GM19452 (cell line): ENCODE measurements at regions not wholly inside any gene's neighbourhood (a gene's known extent, or its start where the extent isn't known, plus 50 kb on each side); places are given as distances from the start of the nearest gene placed in this dataset.

Experiments used
- ATAC-seq: cut with Tn5 transposase; IDR thresholded peaks from one replicate; pipeline ENCODE4 v1.9.1; 2021; ENCODE audit not compliant: unreplicated experiment

DNA sequence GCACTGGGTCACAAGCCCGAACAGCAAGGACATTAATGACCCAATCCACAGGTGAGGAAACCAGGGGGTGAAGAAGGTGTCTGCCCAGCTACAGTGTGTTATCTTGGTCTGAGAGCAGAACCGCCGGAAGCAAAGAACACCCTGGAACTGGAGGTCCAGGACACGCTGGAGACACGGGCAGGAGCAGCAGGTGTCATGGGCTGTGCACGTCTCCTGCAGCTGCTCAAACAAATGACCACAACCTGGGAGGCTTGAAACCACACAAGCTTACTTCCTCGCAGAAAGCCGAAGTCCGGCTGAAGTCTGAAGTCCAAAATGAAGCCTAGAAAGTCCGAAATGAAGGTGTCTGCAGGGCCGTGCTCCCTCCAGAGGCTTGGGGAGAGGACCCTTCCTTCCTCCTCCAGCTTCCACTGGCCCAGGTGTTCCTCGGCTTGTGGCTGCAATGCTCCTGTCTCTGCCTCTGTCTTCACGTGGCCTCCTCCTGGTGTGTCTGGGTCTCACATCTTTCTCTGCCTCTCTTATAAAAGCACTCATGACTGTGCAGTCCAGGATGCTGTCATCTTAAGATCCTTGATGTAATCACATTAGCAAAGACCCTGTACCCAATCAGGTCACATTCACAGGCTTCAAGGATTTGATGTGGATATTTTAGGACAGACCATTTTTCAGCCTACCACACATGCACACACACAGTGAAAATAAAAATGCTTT, 351.2 kb downstream of the C16orf95 start:
- no peak for ATAC-seq

DNA sequence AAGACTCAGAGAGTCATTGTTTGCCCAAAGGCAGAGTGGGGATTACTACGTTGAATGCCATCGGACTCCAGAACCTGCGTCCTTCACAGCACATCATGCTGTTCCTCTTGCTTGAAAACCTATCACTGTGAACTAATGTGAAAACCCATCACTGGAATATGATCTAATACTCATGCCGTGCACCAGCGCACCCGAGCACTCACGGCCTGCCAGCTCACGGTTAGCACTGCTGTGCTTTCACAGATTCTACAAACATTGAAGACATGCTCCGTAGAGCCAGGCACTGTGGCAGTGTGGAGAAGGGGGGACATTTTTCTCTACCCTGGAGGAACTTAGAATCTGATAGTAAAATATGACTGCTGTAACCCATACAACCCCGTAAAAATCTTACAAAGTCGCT, 350.4 kb downstream of the C16orf95 start:
- no peak for ATAC-seq

- no peak for ATAC-seq
Measured at GRCh38 chr16:86968866-86969265, 348.3 kb downstream of the C16orf95 start.

DNA sequence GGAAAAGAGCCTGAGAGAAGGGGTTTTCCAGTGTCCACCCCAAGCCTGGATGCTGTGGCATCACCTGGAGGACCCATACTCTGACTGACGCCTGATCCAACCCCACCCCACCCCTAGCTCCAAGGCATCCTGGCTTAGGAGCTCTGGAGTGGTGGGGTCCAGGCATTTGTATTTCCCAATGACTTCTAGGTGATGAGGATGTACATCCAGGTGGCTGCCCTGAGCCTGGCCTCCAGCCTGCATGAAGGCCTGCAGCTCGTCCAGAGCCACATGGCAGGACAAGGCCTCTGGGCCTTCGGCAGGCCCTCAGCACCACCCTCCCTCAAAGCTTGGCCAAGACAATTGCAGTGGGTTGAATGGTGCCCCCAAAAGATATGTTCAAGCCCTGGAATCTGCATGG, 347.5 kb downstream of the C16orf95 start:
- ATAC-seq = no peak

DNA sequence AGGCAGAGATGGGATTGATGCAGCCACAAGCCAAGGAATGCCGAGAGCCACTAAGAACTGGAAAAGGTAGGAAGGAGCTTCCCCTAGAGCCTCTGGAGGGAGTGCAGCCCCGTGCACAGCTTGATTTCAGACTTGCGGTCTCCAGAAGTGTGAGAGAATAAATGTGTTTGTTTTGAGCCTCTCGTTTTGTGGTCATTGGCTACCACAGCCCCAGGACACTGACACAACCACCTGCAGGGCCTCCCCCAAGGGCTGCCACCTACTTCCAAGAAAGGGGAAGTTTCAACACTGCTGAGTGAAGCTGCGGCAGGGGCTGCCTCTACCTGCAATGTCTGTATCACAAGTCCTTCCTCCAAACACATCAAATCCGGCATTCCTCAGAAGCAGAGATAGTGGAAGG, 346.9 kb downstream of the C16orf95 start:
- no peak for ATAC-seq

- no peak for ATAC-seq
Measured at GRCh38 chr16:86970726-86971125, 346.5 kb downstream of the C16orf95 start.

- ATAC-seq = no peak
Measured at GRCh38 chr16:86971251-86971650, 345.9 kb downstream of the C16orf95 start.

GRCh38 chr16:86974120-86974519, 343.1 kb downstream of the C16orf95 start:
- ATAC-seq = no peak

GRCh38 chr16:86975445-86975844, 341.7 kb downstream of the C16orf95 start:
- no peak for ATAC-seq

DNA sequence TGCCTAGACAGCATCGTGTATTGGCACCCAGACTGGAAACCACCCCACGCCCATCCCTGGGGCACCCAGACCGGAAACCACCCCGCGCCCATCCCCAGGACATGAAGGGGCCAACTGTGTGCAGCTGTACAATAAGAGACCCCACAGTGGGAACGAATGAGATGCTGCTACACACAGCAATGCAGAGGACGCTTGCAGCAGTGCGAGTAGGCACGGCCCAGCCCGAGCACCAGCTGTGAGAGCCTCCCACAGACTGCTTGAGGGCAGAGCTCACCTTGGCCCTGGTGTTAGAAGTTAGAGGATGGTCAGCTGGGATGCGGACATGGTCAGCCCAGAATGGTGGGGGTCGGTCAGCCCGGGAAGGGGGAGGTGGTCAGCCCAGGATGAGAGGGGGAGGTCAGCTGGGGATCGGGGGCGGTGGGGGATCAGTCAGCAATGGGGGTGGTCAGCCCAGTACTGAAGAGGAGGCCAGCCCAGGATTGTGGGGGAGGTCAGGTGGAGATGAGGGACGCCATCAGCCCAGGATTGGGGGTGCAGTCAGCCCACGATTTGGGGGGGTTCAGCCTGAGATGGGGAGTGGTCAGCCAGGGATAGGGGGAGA, 340.0 kb downstream of the C16orf95 start:
- ATAC-seq = no peak

DNA sequence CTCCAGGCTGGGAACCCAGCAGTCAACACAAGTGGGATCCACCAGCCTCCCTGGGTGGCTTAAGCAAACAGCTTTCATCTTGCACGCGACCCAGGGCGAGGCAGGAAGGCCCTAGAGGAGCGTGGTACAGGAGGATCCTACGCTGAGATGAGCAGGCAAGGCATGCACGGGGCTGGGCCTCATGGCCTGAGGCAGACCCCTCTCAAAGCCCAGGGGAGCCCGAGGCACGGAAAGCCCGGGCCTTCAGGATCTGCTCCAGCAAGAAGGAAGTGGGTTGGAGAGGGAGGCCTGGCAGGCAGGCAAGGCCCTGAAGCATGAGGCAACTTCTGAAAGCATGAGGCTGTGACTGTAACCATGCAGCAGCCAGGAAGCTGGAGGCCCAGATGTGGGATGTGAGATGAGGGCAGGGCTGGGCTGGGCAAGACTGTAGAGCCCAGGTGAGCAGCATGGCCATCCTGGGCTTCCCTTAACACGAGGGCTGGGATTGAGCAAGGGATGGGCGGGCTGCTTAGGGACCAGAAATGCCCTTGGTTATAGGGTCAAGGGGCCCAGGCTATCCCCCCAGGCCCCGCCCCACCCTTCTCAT, 338.7 kb downstream of the C16orf95 start:
- no peak for ATAC-seq

- no peak for ATAC-seq
Measured at GRCh38 chr16:86979061-86979460, 338.1 kb downstream of the C16orf95 start.

DNA sequence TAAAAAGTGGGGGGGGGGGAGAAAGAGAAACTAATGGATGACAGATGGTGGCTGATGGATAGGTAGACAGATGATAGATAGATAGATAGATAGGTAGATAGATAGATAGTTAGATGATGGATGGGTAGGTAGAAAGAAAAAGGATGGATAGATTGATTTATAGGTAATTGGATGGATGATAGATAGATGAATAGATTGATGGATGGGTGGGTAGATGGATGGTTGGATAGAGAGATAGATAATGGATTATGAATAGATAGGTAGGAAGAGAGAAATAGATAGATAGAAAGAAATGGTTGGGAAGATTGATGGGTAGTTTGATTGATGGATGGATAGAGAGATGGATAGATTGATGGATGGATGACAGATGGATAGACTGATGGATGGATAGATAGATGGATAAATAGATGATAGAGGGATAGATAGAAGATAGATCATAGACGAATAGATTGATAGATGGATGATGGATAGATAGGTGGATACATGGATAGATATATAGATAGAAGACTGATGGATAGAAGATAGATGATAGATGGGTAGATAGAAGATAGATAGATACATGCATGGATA, 337.1 kb downstream of the C16orf95 start:
- no peak for ATAC-seq

GRCh38 chr16:86980644-86981043, 336.5 kb downstream of the C16orf95 start:
- no peak for ATAC-seq

- no peak for ATAC-seq
Measured at GRCh38 chr16:86982347-86982596, 334.9 kb downstream of the C16orf95 start.

- no peak for ATAC-seq
Measured at GRCh38 chr16:86982912-86983311, 334.3 kb downstream of the C16orf95 start.

DNA sequence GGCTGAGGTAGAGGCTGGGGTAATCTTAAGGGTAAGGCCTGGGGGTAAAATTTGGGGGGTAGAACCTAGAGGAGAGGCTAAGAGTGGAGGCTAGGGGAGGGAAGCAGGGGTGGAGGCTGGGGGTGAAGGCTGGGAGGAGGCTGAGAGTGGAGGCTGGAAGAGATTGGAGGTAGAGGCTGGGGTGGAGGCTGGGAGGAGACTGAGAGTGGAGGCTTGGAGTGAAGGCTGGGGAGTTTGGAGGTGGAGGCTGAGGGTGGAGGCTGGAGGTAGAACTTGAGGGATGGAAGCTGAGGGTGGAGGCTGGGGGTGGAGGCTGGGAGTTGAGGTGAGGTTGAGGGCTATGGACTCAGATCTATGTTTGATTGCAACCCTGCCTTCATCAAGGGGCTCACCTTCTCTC, 333.6 kb downstream of the C16orf95 start:
- ATAC-seq = no peak

DNA sequence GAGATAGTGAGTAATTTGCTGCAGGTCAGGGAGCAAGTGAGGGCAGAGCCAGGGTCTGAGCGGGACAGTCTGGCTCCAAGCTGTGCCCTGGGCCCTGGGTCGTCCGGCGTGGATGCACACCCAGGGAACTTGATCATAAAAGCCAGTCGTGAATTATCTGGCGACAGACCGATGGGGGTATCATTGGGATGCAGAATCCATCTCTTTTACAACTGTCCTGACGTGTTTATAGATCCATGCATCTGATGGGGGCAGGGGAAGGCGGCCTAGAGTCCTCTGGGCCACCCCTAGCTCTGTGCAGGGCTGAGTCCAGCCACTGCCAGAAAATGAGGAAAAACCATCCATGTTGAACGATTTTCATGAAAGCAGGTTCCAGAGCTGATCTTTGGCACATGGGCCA, 332.8 kb downstream of the C16orf95 start:
- ATAC-seq = no peak

- ATAC-seq = no peak
Measured at GRCh38 chr16:86984991-86985647, 332.1 kb downstream of the C16orf95 start.

GRCh38 chr16:86985648-86986015, 331.6 kb downstream of the C16orf95 start:
- no peak for ATAC-seq

- ATAC-seq = no peak
Measured at GRCh38 chr16:86986136-86986535, 331.1 kb downstream of the C16orf95 start.
